HCT116 (cell line): ENCODE measurements at regions not wholly inside any gene's neighbourhood (a gene's known extent, or its start where the extent isn't known, plus 50 kb on each side); places are given as distances from the start of the nearest gene placed in this dataset.

Experiments
- ATAC-seq: fragments of 200-7000 bp; cut with Tn5 transposase; 2 replicates; pipeline ENCODE4 v1.9.1; 2020; ENCODE audit warnings: mild to moderate bottlenecking, moderate library complexity
- BruUV-seq: library from RNA; stranded (reverse); fragments of 400-500 nt; replicated peaks from 2 replicates; lab custom pipeline; 2021; lab: Mats Ljungman, UMichigan
- CTCF ChIA-PET: fragments of 300-600 bp; sonication (Branson Sonifier 250); formaldehyde crosslinking; loops from one replicate; lab custom pipeline; 2021; ENCODE audit warnings: antibody characterized with exemption; lab: Charles Lee
- POLR2A ChIA-PET: fragments of 300-600, 350-600 bp; sonication (Branson Sonifier 250); formaldehyde crosslinking; loops from one replicate; lab custom pipeline; 2021; ENCODE audit warnings: antibody characterized with exemption; lab: Charles Lee
- RAD21 ChIA-PET, 2 experiments: fragments of 300-600 bp; sonication (Branson Sonifier 250); formaldehyde crosslinking; loops; one replicate each; lab custom pipeline; 2023; ENCODE audit warnings: low total read pairs in 2 of 2; ENCODE audit not compliant: uncharacterized antibody in 2 of 2, unreplicated experiment in 2 of 2, low non-redundant PET in 1 of 2; lab: Charles Lee
- DNase-seq: peaks from one replicate; pipeline ENCODE4 v3.0.0-alpha.2; 2010; ENCODE audit warnings: low read depth, low spot score
- H2AFZ ChIP-seq: fragments of 200-600 bp; shearing (Covaris generic), sonication (generic); 2 replicates; pipeline ENCODE4 v1.6.1; 2017; ENCODE audit warnings: low read depth, mixed run types, mixed read lengths, antibody characterized with exemption, low read length; ENCODE audit not compliant: poor library complexity, severe bottlenecking
- H3K27ac ChIP-seq: 2 replicates; pipeline ENCODE4 v1.5.1; 2012; ENCODE audit warnings: low read depth, low read length
- H3K27me3 ChIP-seq: fragments of 200-600 bp; sonication (generic); 2 replicates; pipeline ENCODE4 v1.6.1; 2016; ENCODE audit warnings: mixed run types, low read length, mixed read lengths; ENCODE audit not compliant: insufficient read depth
- H3K36me3 ChIP-seq, 2 experiments: fragments of 200-500 bp in 1 of 2; fragments of 200-600 bp in 1 of 2; sonication (Bioruptor generic) in 1 of 2; sonication (generic) in 1 of 2; 2 replicates each; pipeline versions ENCODE4 v1.5.1 to v1.6.1; 2014 to 2016; ENCODE audit warnings: low read length in 2 of 2, inconsistent platforms in 1 of 2, mixed read lengths in 1 of 2, mixed run types in 1 of 2; ENCODE audit not compliant: insufficient read depth in 2 of 2, control insufficient read depth in 1 of 2
- H3K4me1 ChIP-seq, 2 experiments: fragments of 200-600 bp in 1 of 2; sonication (generic) in 1 of 2; 2 replicates each; pipeline versions ENCODE4 v1.5.1 to v1.6.1; 2012 to 2017; ENCODE audit warnings: low read length in 2 of 2, inconsistent platforms in 1 of 2, mild to moderate bottlenecking in 1 of 2, mixed read lengths in 1 of 2, mixed run types in 1 of 2, moderate library complexity in 1 of 2; ENCODE audit not compliant: insufficient read depth in 2 of 2, control insufficient read depth in 1 of 2
- H3K4me2 ChIP-seq: fragments of 200-600 bp; sonication (generic); 2 replicates; pipeline ENCODE4 v1.6.1; 2017; ENCODE audit warnings: mixed run types, low read length, mixed read lengths
- H3K4me3 ChIP-seq, 2 experiments: fragments of 200-600 bp in 1 of 2; sonication (generic) in 1 of 2; replicated peaks in 1 of 2; 2 replicates each; pipeline ENCODE4 v1.5.1; 2011 to 2016; ENCODE audit warnings: low read length in 2 of 2, control low read depth in 1 of 2, low read depth in 1 of 2, mild to moderate bottlenecking in 1 of 2, mixed read lengths in 1 of 2, mixed run types in 1 of 2
- H3K79me2 ChIP-seq: fragments of 200-600 bp; sonication (generic); 2 replicates; pipeline ENCODE4 v1.6.1; 2017; ENCODE audit warnings: mild to moderate bottlenecking, mixed run types, low read length, moderate library complexity, mixed read lengths; ENCODE audit not compliant: insufficient read depth
- H3K9ac ChIP-seq: fragments of 200-600 bp; sonication (generic); 2 replicates; pipeline ENCODE4 v1.6.1; 2016; ENCODE audit warnings: low read length, mixed read lengths
- H3K9me2 ChIP-seq: fragments of 200-600 bp; sonication (generic), shearing (Covaris generic); 2 replicates; pipeline ENCODE4 v1.6.1; 2017; ENCODE audit warnings: mixed run types, mild to moderate bottlenecking, moderate library complexity; ENCODE audit not compliant: insufficient read depth
- H3K9me3 ChIP-seq, 2 experiments: fragments of 200-500 bp in 1 of 2; fragments of 200-600 bp in 1 of 2; sonication (Bioruptor generic) in 1 of 2; sonication (generic) in 1 of 2; 2 replicates each; pipeline ENCODE4 v1.6.1; 2014 to 2017; ENCODE audit warnings: low read length in 2 of 2, mixed read lengths in 2 of 2, inconsistent platforms in 1 of 2, low read depth in 1 of 2, mild to moderate bottlenecking in 1 of 2, mixed run types in 1 of 2, moderate library complexity in 1 of 2; ENCODE audit not compliant: control insufficient read depth in 1 of 2, insufficient read depth in 1 of 2
- H4K20me1 ChIP-seq: fragments of 200-600 bp; sonication (generic), shearing (Covaris generic); 2 replicates; pipeline ENCODE4 v1.6.1; 2017; ENCODE audit warnings: mixed run types, mild to moderate bottlenecking, moderate library complexity; ENCODE audit not compliant: insufficient read depth
- CBX3 ChIP-seq: IDR thresholded peaks from 2 replicates; pipeline ENCODE4 v1.6.1; 2012; ENCODE audit warnings: low read depth
- CEBPB ChIP-seq: IDR thresholded peaks from 2 replicates; pipeline ENCODE4 v1.6.1; 2012; ENCODE audit warnings: low read depth
- EZH2 ChIP-seq: fragments of 200-600 bp; sonication (generic); IDR thresholded peaks from 2 replicates; pipeline ENCODE4 v1.6.1; 2017; ENCODE audit warnings: antibody characterized with exemption, mixed run types
- EZH2phosphoT487 ChIP-seq: fragments of 200-600 bp; IDR thresholded peaks from 2 replicates; pipeline ENCODE4 v1.6.1; 2018; ENCODE audit warnings: antibody characterized with exemption, borderline replicate concordance
- JUND ChIP-seq: IDR thresholded peaks from 2 replicates; pipeline ENCODE4 v1.6.1; 2012
- POLR2A ChIP-seq: IDR thresholded peaks from 2 replicates; pipeline ENCODE4 v1.7.0; 2011; ENCODE audit warnings: borderline replicate concordance; ENCODE audit not compliant: insufficient read depth, insufficient read length; ENCODE audit errors: extremely low read depth
- POLR2AphosphoS5 ChIP-seq: IDR thresholded peaks from 2 replicates; pipeline ENCODE4 v1.6.1; 2011; ENCODE audit warnings: mild to moderate bottlenecking, low read depth, low read length, moderate library complexity
- RAD21 ChIP-seq: IDR thresholded peaks from 2 replicates; pipeline ENCODE4 v1.6.1; 2012; ENCODE audit warnings: low read depth, mild to moderate bottlenecking
- SIN3A ChIP-seq: IDR thresholded peaks from 2 replicates; pipeline ENCODE4 v1.6.1; 2012; ENCODE audit warnings: low read depth
- SP1 ChIP-seq: IDR thresholded peaks from 2 replicates; pipeline ENCODE4 v1.6.1; 2012; ENCODE audit warnings: low read depth
- SRF ChIP-seq: IDR thresholded peaks from 2 replicates; pipeline ENCODE4 v1.6.1; 2012; ENCODE audit warnings: low read depth
- TCF7L2 ChIP-seq: IDR thresholded peaks from 2 replicates; pipeline ENCODE4 v1.7.0; 2011; ENCODE audit warnings: borderline replicate concordance, inconsistent platforms; ENCODE audit not compliant: insufficient read depth, insufficient read length; ENCODE audit errors: extremely low read depth
- ZNF274 ChIP-seq: fragments of 200-500 bp; sonication (Bioruptor generic); IDR thresholded peaks from 2 replicates; pipeline ENCODE4 v1.6.1; 2014; ENCODE audit warnings: mild to moderate bottlenecking, low read depth, low read length, inconsistent platforms
- intact Hi-C: fragments of 100-400 bp; cut with micrococcal nuclease; formaldehyde crosslinking; loops from 2 replicates; pipeline ENCODE4 v1.10.0; 2022
- TF ChIP-seq, protein P1 (sequence below): IDR thresholded peaks from 2 replicates; pipeline ENCODE4 v1.6.1; 2012
- TF ChIP-seq, protein P2 (sequence below): IDR thresholded peaks from 2 replicates; pipeline ENCODE4 v1.6.1; 2012
- TF ChIP-seq, protein P3 (sequence below): IDR thresholded peaks from 2 replicates; pipeline ENCODE4 v1.6.1; 2012; ENCODE audit warnings: low read depth
- TF ChIP-seq, protein P4 (sequence below): IDR thresholded peaks from 2 replicates; pipeline ENCODE4 v1.6.1; 2011; ENCODE audit warnings: mild to moderate bottlenecking, low read length, moderate library complexity; ENCODE audit not compliant: insufficient replicate concordance; ENCODE audit errors: extremely low read depth
- TF ChIP-seq, protein P5 (sequence below), 3 experiments: fragments of 200-600 bp in 1 of 3; sonication (generic) in 1 of 3; IDR thresholded peaks in 2 of 3; conservative IDR thresholded peaks in 1 of 3; 2 replicates each; pipeline ENCODE4 v1.5.1; 2012 to 2017; ENCODE audit warnings: low read depth in 2 of 3, low read length in 2 of 3, antibody characterized with exemption in 1 of 3, borderline replicate concordance in 1 of 3, control low read depth in 1 of 3, mild to moderate bottlenecking in 1 of 3, mixed read lengths in 1 of 3, mixed run types in 1 of 3, moderate library complexity in 1 of 3; ENCODE audit not compliant: insufficient read depth in 1 of 3

DNA sequence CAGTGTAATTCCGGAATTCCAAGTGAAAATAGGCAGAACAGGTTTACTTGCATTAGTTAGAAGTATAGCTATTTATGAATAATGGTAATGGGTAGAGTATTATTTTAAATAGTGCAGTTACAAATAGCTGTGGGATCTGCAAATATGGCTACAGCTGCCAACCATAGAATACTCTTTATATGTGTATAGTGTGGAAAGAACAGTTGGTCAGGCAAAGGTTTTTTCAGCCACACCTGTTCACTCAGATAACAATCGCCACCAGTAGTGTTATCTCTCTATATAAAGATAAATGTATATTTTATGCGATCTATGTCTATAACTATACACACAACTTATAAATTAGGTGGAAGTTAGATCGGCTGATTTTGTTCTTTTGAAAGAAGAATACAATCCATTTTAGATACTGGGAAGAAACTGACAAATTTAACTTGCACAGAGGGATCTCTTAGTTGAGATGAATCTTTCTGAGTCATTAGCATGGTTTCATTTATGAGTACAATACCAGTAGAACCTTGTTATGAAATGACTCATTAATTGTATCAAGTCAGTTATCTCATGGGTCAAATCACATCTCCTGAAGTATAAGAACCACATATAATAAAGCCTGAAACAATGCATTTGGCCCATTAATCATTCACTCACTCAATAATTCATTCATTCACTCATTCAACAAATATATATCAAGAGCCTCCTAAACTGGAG, 100.9 kb upstream of the NR3C2 start:
- H3K9me2 ChIP-seq = no peaks in the 10 kb centered on the region; the same call in 1 of the 2 replicates
- no peak overlapping the region for H3K9ac ChIP-seq
- no peaks in the 10 kb centered on the region for H3K27me3 ChIP-seq
- no peaks in the 10 kb centered on the region for H3K4me1 ChIP-seq
- CTCF ChIA-PET = no interaction called here
- no TSS peak for BruUV-seq
- ATAC-seq = no peak
- RAD21 ChIA-PET = no interaction called here
- H3K79me2 ChIP-seq = no peaks in the 10 kb centered on the region
- intact Hi-C loops = no loop called here
- TF ChIP-seq, protein P1, sequence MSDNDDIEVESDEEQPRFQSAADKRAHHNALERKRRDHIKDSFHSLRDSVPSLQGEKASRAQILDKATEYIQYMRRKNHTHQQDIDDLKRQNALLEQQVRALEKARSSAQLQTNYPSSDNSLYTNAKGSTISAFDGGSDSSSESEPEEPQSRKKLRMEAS = no peak
- TF ChIP-seq CEBPB = no peak
- no peak for TF ChIP-seq RAD21
- TF ChIP-seq, protein P2, sequence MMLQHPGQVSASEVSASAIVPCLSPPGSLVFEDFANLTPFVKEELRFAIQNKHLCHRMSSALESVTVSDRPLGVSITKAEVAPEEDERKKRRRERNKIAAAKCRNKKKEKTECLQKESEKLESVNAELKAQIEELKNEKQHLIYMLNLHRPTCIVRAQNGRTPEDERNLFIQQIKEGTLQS = no peak
- no peak for TF ChIP-seq ZNF274
- TF ChIP-seq, protein P3, sequence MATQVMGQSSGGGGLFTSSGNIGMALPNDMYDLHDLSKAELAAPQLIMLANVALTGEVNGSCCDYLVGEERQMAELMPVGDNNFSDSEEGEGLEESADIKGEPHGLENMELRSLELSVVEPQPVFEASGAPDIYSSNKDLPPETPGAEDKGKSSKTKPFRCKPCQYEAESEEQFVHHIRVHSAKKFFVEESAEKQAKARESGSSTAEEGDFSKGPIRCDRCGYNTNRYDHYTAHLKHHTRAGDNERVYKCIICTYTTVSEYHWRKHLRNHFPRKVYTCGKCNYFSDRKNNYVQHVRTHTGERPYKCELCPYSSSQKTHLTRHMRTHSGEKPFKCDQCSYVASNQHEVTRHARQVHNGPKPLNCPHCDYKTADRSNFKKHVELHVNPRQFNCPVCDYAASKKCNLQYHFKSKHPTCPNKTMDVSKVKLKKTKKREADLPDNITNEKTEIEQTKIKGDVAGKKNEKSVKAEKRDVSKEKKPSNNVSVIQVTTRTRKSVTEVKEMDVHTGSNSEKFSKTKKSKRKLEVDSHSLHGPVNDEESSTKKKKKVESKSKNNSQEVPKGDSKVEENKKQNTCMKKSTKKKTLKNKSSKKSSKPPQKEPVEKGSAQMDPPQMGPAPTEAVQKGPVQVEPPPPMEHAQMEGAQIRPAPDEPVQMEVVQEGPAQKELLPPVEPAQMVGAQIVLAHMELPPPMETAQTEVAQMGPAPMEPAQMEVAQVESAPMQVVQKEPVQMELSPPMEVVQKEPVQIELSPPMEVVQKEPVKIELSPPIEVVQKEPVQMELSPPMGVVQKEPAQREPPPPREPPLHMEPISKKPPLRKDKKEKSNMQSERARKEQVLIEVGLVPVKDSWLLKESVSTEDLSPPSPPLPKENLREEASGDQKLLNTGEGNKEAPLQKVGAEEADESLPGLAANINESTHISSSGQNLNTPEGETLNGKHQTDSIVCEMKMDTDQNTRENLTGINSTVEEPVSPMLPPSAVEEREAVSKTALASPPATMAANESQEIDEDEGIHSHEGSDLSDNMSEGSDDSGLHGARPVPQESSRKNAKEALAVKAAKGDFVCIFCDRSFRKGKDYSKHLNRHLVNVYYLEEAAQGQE = no peak
- TF ChIP-seq EZH2phosphoT487 = no peak
- no peak for TF ChIP-seq SP1
- TF ChIP-seq JUND = no peak
- TF ChIP-seq EZH2 = no peak
- TF ChIP-seq, protein P4, sequence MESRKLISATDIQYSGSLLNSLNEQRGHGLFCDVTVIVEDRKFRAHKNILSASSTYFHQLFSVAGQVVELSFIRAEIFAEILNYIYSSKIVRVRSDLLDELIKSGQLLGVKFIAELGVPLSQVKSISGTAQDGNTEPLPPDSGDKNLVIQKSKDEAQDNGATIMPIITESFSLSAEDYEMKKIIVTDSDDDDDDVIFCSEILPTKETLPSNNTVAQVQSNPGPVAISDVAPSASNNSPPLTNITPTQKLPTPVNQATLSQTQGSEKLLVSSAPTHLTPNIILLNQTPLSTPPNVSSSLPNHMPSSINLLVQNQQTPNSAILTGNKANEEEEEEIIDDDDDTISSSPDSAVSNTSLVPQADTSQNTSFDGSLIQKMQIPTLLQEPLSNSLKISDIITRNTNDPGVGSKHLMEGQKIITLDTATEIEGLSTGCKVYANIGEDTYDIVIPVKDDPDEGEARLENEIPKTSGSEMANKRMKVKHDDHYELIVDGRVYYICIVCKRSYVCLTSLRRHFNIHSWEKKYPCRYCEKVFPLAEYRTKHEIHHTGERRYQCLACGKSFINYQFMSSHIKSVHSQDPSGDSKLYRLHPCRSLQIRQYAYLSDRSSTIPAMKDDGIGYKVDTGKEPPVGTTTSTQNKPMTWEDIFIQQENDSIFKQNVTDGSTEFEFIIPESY = no peak
- no peak for TF ChIP-seq POLR2A
- no peak for TF ChIP-seq SRF
- no peak for TF ChIP-seq POLR2AphosphoS5
- no peak for TF ChIP-seq SIN3A
- no peak for TF ChIP-seq CBX3
- TF ChIP-seq, protein P5, sequence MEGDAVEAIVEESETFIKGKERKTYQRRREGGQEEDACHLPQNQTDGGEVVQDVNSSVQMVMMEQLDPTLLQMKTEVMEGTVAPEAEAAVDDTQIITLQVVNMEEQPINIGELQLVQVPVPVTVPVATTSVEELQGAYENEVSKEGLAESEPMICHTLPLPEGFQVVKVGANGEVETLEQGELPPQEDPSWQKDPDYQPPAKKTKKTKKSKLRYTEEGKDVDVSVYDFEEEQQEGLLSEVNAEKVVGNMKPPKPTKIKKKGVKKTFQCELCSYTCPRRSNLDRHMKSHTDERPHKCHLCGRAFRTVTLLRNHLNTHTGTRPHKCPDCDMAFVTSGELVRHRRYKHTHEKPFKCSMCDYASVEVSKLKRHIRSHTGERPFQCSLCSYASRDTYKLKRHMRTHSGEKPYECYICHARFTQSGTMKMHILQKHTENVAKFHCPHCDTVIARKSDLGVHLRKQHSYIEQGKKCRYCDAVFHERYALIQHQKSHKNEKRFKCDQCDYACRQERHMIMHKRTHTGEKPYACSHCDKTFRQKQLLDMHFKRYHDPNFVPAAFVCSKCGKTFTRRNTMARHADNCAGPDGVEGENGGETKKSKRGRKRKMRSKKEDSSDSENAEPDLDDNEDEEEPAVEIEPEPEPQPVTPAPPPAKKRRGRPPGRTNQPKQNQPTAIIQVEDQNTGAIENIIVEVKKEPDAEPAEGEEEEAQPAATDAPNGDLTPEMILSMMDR (IDR thresholded peaks at IDR 0.05 in 2 of 3, conservative IDR thresholded peaks at IDR 0.05 in 1 of 3; ENCODE audit: borderline replicate concordance in 1 of 3, insufficient read depth in 1 of 3, low read depth in 2 of 3, low read length in 2 of 3) = no peak
- no peak for TF ChIP-seq TCF7L2
- POLR2A ChIA-PET = no interaction called here
- no peaks in the 10 kb centered on the region for H3K9me3 ChIP-seq
- H3K4me3 ChIP-seq = no peak overlapping the region
- H3K36me3 ChIP-seq = no peaks in the 10 kb centered on the region
- no peaks in the 10 kb centered on the region for H4K20me1 ChIP-seq
- H3K4me2 ChIP-seq = no peak overlapping the region
- no peak overlapping the region for H3K27ac ChIP-seq
- H2AFZ ChIP-seq = no peak overlapping the region
- no peak for DNase-seq
